Umbilical cord (tissue), 1 donor: ENCODE measurements at regions not wholly inside any gene's neighbourhood (a gene's known extent, or its start where the extent isn't known, plus 50 kb on each side); places are given as distances from the start of the nearest gene placed in this dataset.

ENCODE experiments used
- DNase-seq: peaks from one replicate; pipeline ENCODE4 v3.0.0-alpha.2; 2015; ENCODE audit warnings: low spot score

DNA sequence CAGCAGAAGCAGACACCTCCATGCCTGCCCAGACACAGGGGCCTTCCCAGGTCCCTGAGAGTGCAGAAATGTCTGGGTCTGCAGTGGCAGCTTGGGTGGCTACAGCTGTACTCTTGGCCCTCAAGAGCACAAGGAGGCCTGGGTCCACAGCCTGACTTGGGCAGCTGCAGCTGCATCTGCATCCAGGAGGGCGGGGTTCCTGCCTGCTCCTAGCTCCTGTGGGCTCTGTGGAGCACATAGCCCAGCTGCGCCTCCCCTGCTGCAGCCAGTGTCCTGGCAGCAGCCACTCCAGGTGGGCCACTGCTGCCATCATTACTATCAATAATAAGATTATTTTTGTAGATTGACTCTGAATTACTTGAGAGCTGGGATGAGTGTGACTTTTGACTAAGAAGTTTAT lies 162.0 kb upstream of the PTCH1 start:
- DNase-seq, result no peak

- no peak for DNase-seq
Observed at GRCh38 chr9:95670122-95670521, 153.4 kb upstream of the PTCH1 start.

GRCh38 chr9:95669253-95669652 lies 152.5 kb upstream of the PTCH1 start:
- no peak for DNase-seq

- no peak for DNase-seq
Observed at GRCh38 chr9:95667789-95668188, 151.0 kb upstream of the PTCH1 start.

DNA sequence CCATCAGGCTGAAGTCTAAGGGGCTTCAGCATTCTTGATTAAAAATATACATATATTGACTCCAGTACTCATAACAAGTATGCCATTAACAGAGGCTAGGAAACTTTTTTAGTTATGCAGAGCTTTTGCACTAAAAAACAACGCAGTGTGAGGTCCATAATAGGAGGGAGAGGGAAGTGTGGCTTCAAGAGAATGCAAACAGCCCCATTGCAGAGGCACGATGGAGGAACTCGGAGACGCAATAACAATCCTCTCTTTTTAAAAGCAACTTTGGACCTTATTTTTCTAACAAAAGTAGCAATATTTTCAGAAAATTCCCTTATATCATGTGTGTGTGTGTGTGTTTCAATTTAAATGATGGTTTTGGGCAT lies 150.0 kb upstream of the PTCH1 start:
- no peak for DNase-seq

- DNase-seq, result no peak
Observed at GRCh38 chr9:95666096-95666784, 149.5 kb upstream of the PTCH1 start.

GRCh38 chr9:95653246-95653645 lies 136.5 kb upstream of the PTCH1 start:
- peak; percentile 23 for DNase-seq

GRCh38 chr9:95650720-95651119 lies 133.9 kb upstream of the PTCH1 start:
- DNase-seq, result no peak

- DNase-seq, result no peak
Observed at GRCh38 chr9:95649801-95650213, 133.0 kb upstream of the PTCH1 start.

DNA sequence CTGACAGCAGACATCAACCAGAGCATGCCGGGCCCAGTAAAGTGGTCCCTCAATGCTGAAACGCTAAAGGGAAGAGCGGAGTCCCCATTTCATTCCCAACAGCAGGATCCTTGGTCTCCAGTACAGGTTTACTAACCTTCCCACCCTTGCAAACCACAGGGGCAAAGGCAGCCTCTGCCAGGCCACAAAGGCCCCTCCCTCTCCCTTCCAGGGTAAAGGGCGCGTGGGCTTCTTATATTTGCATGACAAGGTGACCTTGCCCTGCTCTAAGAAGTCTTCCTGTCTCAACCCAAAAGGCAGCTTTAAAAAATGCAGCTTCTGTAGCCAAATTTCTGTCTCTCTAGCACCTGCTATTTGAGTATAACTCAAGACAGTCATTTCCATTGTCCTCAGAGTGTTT lies 131.5 kb upstream of the PTCH1 start:
- DNase-seq, result no peak

GRCh38 chr9:95645992-95646391 lies 129.2 kb upstream of the PTCH1 start:
- DNase-seq, result no peak

DNA sequence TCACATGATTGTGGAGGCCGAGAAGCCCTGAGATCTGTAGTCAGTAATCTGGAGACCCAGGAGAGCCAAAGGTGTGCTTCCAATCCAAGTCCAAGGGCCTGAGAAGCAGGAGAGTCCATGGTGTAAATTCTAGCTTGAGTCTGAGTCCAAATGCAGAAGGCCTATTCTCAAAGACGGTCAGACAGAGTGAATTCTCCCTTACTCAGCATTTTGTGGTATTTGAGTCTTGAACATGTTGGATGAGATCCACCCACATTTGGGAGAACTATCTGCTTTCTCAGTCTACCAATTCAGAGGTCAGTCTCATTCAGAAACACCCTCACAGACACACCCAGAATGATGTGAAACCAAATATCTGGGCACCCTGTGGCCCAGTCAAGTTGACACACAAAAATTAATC lies 128.8 kb upstream of the PTCH1 start:
- DNase-seq, result no peak

- peak; percentile 11 for DNase-seq
Observed at GRCh38 chr9:95644377-95644776, 127.6 kb upstream of the PTCH1 start.

GRCh38 chr9:95643619-95644018 lies 126.8 kb upstream of the PTCH1 start:
- DNase-seq, result no peak

GRCh38 chr9:95642189-95642588 lies 125.4 kb upstream of the PTCH1 start:
- DNase-seq, result no peak

- DNase-seq, result no peak
Observed at GRCh38 chr9:95641586-95641985, 124.8 kb upstream of the PTCH1 start.

DNA sequence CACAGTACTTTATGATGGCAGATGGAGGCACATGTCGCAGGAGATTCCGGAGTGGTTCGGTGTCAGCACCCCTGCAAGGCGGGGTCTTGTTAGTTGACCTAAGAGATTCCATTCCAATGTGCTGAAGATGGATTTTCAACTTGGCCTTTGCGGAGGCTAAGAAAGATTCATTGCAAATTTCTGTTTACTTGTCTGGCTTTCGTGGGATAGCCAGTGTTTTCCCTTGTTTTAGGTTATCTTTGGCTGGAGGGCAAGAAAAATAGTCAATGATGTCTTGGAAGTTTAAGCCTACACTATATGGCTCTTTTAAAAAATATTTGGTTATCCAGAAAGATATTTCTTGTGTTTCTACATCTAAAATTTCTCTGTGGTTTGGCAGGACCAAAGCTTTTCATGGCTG lies 123.6 kb upstream of the PTCH1 start:
- DNase-seq, result peak; percentile 13

DNA sequence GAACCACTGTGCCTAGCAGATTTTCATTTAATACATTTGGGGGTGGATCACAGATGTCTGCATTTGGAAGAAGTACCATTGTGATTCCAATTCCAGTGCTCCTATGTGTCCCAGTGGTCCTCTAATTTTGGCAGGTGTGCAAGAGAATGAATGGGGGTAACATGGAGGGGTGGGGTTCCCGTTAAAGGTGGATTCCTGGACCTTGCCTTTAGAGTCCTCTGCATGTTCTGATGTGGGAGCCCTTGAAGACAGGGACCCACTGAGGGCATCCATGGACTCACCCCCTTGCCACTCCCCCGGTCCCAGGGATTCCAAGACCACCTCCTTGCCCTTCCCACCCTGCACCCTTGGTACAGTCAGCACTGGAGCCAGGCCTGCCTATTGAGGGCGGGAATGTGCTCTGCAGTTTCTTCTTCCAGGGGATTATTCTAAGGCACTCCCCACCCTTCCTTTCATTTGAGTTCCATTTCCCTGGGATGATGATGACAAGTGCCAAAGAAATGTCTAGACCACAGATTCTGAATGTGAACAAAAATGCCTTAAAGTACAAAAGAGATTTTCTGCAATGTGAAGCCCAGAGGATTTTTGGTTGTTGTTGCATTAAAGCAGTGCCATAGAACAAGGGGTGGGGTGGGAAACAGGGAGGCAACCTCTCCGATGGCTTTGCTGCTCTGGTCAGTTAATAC lies 119.4 kb upstream of the PTCH1 start:
- DNase-seq, result peak; percentile 52

DNA sequence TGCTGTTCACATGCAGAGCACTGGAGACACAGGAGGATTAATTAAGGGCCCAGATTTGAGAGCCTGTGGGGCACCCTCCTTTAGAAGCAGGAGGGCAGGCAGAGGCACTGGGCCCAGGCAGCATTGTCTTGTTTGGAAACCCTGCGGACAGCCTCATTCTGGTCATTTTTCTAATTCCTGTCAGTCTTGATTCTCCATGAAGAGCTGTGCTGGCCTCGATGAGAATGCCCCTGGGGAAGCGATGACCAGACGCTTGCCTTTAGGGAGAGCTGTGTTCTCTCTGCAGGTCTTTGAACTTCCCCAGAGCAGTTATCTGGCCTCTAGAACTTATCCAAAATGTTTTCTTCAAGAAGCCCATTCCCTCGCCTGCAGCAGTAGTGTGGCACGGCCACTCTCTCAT lies 117.8 kb upstream of the PTCH1 start:
- DNase-seq, result peak; percentile 17

GRCh38 chr9:95634114-95634513 lies 117.3 kb upstream of the PTCH1 start:
- DNase-seq, result no peak

DNA sequence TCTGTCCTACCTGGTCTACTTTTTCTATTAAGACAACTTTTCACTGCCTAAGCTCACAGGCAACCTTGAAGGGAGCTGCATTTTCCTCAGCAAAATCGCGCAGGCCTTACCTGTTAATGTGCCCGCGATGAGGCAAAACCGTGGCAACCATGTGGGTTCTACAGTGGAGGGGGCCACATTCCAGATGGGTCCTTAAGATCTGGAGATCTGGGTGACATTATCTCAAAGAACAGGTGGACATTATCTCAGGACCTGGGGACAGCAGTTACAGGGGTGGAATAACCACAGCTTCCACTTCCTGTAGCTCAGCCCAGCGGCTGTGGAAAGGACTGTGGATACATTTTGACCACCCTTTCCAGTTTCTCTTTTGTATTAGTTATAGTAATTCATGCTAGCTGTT lies 112.8 kb upstream of the PTCH1 start:
- no peak for DNase-seq

DNA sequence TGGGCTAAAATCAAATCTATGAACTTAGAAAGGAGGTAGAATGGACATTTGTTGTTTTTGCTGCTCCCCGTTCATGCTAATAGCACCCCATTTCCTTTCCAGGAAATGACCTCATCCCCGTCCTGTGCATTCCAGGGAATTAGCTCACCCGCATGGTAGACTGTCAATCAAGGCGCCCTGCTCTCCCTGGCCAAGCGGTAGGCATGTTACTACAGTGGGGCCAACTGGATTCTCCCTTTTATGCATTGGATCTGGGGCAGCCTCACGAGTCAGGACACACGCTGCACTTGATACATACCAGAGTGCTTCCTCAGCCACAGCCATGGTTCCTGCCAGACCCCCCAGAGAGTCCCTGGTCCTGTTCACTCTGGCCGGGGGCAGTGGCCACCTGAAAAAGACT lies 111.0 kb upstream of the PTCH1 start:
- no peak for DNase-seq

GRCh38 chr9:95626885-95627558 lies 110.3 kb upstream of the PTCH1 start:
- DNase-seq, result peak; percentile 30
